ENCODE measurements at regions not wholly inside any gene's neighbourhood (a gene's known extent, or its start where the extent isn't known, plus 50 kb on each side); places are given as distances from the start of the nearest gene placed in this dataset.

GRCh38 chr18:2368102-2368501, 203.2 kb downstream of the METTL4 start:
- Histone ChIP-seq H3K27ac (no peak overlapping the region), H3K27me3 (replicated peaks; ENCODE audit: insufficient read depth) (peaks cover 8% of the 10 kb centered on the region; the same call in 1 of the 2 replicates), H4K20me1 (ENCODE audit: insufficient read depth) (no peaks in the 10 kb centered on the region), H3K4me1 (ENCODE audit: insufficient read depth) (no peaks in the 10 kb centered on the region), H3K9ac (no peak overlapping the region), H2AFZ (no peak overlapping the region), H3F3A (ENCODE audit: insufficient read depth) (no peaks in the 10 kb centered on the region), H3K4me2 (ENCODE audit: unreplicated experiment) (no peak overlapping the region), H3K4me3 (no peak overlapping the region), H3K36me3 (ENCODE audit: low read depth) (no peaks in the 10 kb centered on the region), H3K9me2 (ENCODE audit: insufficient read depth) (no peaks in the 10 kb centered on the region), H3K79me2 (ENCODE audit: insufficient read depth) (no peaks in the 10 kb centered on the region), H3K9me3 (ENCODE audit: low read depth) (no peaks in the 10 kb centered on the region)
- WGBS, 2 experiments (ENCODE audit: low coverage in 1 of 2, low lambda C conversion rate in 2 of 2, missing lambda C conversion rate in 2 of 2), result 19 to 28% methylated on average over 3 of the region's 3 CpGs
- DNase-seq, result no peak
- in situ Hi-C loops (cut with MboI), result no loop called here
- no peak for TF ChIP-seq EZH2 (IDR thresholded peaks at IDR 0.05; ENCODE audit: insufficient read depth, poor library complexity, severe bottlenecking)
- TF ChIP-seq EZH2phosphoT487 (IDR thresholded peaks at IDR 0.05; ENCODE audit: insufficient read depth, low read depth), result no peak

GRCh38 chr18:2376707-2377106, 194.6 kb downstream of the METTL4 start:
- DNase-seq, result no peak
- in situ Hi-C loops (cut with MboI), result no loop called here
- no peaks in the 10 kb centered on the region for H3K9me2 ChIP-seq (ENCODE audit: insufficient read depth)
- H3K36me3 ChIP-seq (ENCODE audit: low read depth), result no peaks in the 10 kb centered on the region
- H3K9me3 ChIP-seq (ENCODE audit: low read depth), result no peaks in the 10 kb centered on the region
- H3K9ac ChIP-seq, result no peak overlapping the region
- no peaks in the 10 kb centered on the region for H3K4me1 ChIP-seq (ENCODE audit: insufficient read depth)
- H3K4me2 ChIP-seq (ENCODE audit: unreplicated experiment), result no peak overlapping the region
- no peak overlapping the region for H2AFZ ChIP-seq
- no peak for TF ChIP-seq EZH2phosphoT487 (IDR thresholded peaks at IDR 0.05; ENCODE audit: insufficient read depth, low read depth)
- TF ChIP-seq EZH2 (IDR thresholded peaks at IDR 0.05; ENCODE audit: insufficient read depth, poor library complexity, severe bottlenecking), result no peak
- no peaks in the 10 kb centered on the region for H3F3A ChIP-seq (ENCODE audit: insufficient read depth)
- no peak overlapping the region for H3K4me3 ChIP-seq
- H3K27ac ChIP-seq, result no peak overlapping the region
- 12 to 14% methylated on average over 2 of the region's 2 CpGs for WGBS, 2 experiments (ENCODE audit: low coverage in 1 of 2, low lambda C conversion rate in 2 of 2, missing lambda C conversion rate in 2 of 2)
- no peaks in the 10 kb centered on the region for H4K20me1 ChIP-seq (ENCODE audit: insufficient read depth)
- no peaks in the 10 kb centered on the region for H3K79me2 ChIP-seq (ENCODE audit: insufficient read depth)
- H3K27me3 ChIP-seq (replicated peaks; ENCODE audit: insufficient read depth), result no peaks in the 10 kb centered on the region

GRCh38 chr18:2380101-2380500, 191.2 kb downstream of the METTL4 start:
- H4K20me1 ChIP-seq (ENCODE audit: insufficient read depth), result no peaks in the 10 kb centered on the region
- no peak overlapping the region for H3K27ac ChIP-seq
- H3F3A ChIP-seq (ENCODE audit: insufficient read depth), result no peaks in the 10 kb centered on the region
- H3K36me3 ChIP-seq (ENCODE audit: low read depth), result no peaks in the 10 kb centered on the region
- H3K9ac ChIP-seq, result no peak overlapping the region
- no peak overlapping the region for H3K4me3 ChIP-seq
- H3K79me2 ChIP-seq (ENCODE audit: insufficient read depth), result no peaks in the 10 kb centered on the region
- H3K9me2 ChIP-seq (ENCODE audit: insufficient read depth), result no peaks in the 10 kb centered on the region
- H3K4me2 ChIP-seq (ENCODE audit: unreplicated experiment), result no peak overlapping the region
- in situ Hi-C loops (cut with MboI), result no loop called here
- TF ChIP-seq EZH2 (IDR thresholded peaks at IDR 0.05; ENCODE audit: insufficient read depth, poor library complexity, severe bottlenecking), result no peak
- no peak for TF ChIP-seq EZH2phosphoT487 (IDR thresholded peaks at IDR 0.05; ENCODE audit: insufficient read depth, low read depth)
- 17 to 24% methylated on average over 2 of the region's 2 CpGs for WGBS, 2 experiments (ENCODE audit: low coverage in 1 of 2, low lambda C conversion rate in 2 of 2, missing lambda C conversion rate in 2 of 2)
- no peak for DNase-seq
- H3K4me1 ChIP-seq (ENCODE audit: insufficient read depth), result no peaks in the 10 kb centered on the region
- H3K27me3 ChIP-seq (replicated peaks; ENCODE audit: insufficient read depth), result no peaks in the 10 kb centered on the region
- no peak overlapping the region for H2AFZ ChIP-seq
- H3K9me3 ChIP-seq (ENCODE audit: low read depth), result no peaks in the 10 kb centered on the region

DNA sequence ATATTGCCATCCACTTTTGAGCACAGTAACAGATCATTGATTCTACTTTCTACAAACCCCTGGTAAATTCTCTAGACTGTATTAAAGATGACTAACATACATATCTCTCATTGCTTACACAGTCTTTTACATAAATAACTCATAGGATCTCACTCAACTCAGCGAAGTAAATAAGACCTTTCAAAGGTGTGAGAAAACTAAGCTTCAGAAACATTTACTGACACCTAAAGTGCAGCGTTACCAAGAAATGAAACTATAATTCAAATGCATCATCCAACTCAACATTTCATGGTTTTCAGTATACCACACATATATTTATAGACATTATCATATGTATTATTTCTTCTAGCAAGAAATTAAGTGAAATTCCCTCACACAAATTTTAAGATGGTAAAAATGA, 189.8 kb downstream of the METTL4 start:
- H3F3A ChIP-seq (ENCODE audit: insufficient read depth), result no peaks in the 10 kb centered on the region
- no peaks in the 10 kb centered on the region for H3K4me1 ChIP-seq (ENCODE audit: insufficient read depth)
- no peaks in the 10 kb centered on the region for H3K36me3 ChIP-seq (ENCODE audit: low read depth)
- H3K9me3 ChIP-seq (ENCODE audit: low read depth), result peaks cover under 1% of the 10 kb centered on the region
- H3K4me2 ChIP-seq (ENCODE audit: unreplicated experiment), result no peak overlapping the region
- no peak overlapping the region for H3K9ac ChIP-seq
- H3K9me2 ChIP-seq (ENCODE audit: insufficient read depth), result no peaks in the 10 kb centered on the region
- TF ChIP-seq EZH2phosphoT487 (IDR thresholded peaks at IDR 0.05; ENCODE audit: insufficient read depth, low read depth) (no peak), EZH2 (IDR thresholded peaks at IDR 0.05; ENCODE audit: insufficient read depth, poor library complexity, severe bottlenecking) (no peak)
- DNase-seq, result no peak
- no peaks in the 10 kb centered on the region for H3K27me3 ChIP-seq (replicated peaks; ENCODE audit: insufficient read depth)
- H4K20me1 ChIP-seq (ENCODE audit: insufficient read depth), result no peaks in the 10 kb centered on the region
- H2AFZ ChIP-seq, result no peak overlapping the region
- H3K27ac ChIP-seq, result no peak overlapping the region
- no peaks in the 10 kb centered on the region for H3K79me2 ChIP-seq (ENCODE audit: insufficient read depth)
- H3K4me3 ChIP-seq, result no peak overlapping the region
- in situ Hi-C loops (cut with MboI), result no loop called here
- 41 to 44% methylated on average over 2 of the region's 2 CpGs for WGBS, 2 experiments (ENCODE audit: low coverage in 1 of 2, low lambda C conversion rate in 2 of 2, missing lambda C conversion rate in 2 of 2)

DNA sequence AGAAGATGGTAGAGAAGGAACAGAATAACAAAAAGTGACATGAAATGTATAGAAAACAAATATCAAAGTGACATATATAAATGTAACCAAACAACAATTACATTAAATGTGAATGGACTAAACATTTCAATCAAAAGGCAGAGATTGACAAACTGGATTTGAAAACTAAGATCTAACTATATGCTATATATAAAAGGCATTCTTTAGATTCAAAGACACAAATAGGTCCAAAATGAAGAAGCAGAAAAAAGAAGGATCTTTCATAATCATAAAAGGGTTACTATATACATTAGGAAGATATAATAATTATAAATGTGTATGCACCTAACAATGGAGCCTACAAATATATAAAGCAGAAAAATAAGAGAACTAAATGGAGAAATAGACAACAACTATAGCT, 183.7 kb downstream of the METTL4 start:
- H3K36me3 ChIP-seq (ENCODE audit: low read depth), result no peaks in the 10 kb centered on the region
- H3F3A ChIP-seq (ENCODE audit: insufficient read depth), result no peaks in the 10 kb centered on the region
- in situ Hi-C loops (cut with MboI), result no loop called here
- H3K4me3 ChIP-seq, result no peak overlapping the region
- no peak for TF ChIP-seq EZH2phosphoT487 (IDR thresholded peaks at IDR 0.05; ENCODE audit: insufficient read depth, low read depth)
- no peak for TF ChIP-seq EZH2 (IDR thresholded peaks at IDR 0.05; ENCODE audit: insufficient read depth, poor library complexity, severe bottlenecking)
- H3K9me2 ChIP-seq (ENCODE audit: insufficient read depth), result no peaks in the 10 kb centered on the region
- no peaks in the 10 kb centered on the region for H3K4me1 ChIP-seq (ENCODE audit: insufficient read depth)
- H3K27me3 ChIP-seq (replicated peaks; ENCODE audit: insufficient read depth), result no peaks in the 10 kb centered on the region
- H3K27ac ChIP-seq, result no peak overlapping the region
- no peak overlapping the region for H2AFZ ChIP-seq
- no peak overlapping the region for H3K4me2 ChIP-seq (ENCODE audit: unreplicated experiment)
- no peaks in the 10 kb centered on the region for H3K79me2 ChIP-seq (ENCODE audit: insufficient read depth)
- no peak for DNase-seq
- no peak overlapping the region for H3K9ac ChIP-seq
- peaks cover 4% of the 10 kb centered on the region for H3K9me3 ChIP-seq (ENCODE audit: low read depth)
- no peaks in the 10 kb centered on the region for H4K20me1 ChIP-seq (ENCODE audit: insufficient read depth)
